HuH-7 (cell line): ENCODE measurements at regions not wholly inside any gene's neighbourhood (a gene's known extent, or its start where the extent isn't known, plus 50 kb on each side); places are given as distances from the start of the nearest gene placed in this dataset.

Source experiments
- DNase-seq: peaks from one replicate; pipeline ENCODE4 v3.0.0; 2011; ENCODE audit warnings: low spot score

DNA sequence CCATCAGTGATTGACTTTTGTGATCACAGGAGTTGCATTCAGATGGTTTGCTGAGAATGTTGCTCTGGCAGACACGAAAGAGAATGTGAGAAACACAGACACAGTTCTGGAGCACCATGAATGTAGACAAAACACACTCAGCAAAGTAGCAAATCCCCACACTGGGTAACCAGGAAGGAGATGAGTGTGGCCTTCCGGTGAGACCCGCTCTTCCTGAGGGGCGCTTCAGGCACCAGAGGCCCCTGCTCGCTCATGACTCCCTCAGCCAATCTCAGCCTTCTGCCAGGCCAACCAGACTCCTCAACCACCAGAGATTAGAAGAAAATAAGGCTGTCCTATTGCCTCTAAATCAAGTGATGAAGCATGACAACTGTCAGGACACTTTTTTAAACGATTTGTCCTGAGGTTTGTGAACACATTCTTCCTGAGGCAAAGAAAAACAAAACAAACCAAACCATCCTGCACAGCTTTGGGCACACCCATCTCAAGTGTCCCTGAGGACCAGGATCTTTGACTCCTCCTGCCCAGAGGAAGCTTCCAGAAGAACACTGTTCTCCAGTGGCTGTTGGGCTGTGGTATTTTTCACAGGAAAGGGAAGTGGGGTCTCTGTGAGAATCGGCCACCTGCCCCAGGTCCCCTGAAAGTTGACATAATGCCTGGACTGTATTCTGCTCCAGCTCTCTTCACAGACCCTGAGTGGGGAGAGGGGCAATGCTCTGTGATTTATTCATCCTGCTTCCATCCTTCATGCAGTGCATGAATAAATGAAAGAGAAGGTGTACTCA, 152.8 kb downstream of the BCL11A start:
- no peak for DNase-seq

DNA sequence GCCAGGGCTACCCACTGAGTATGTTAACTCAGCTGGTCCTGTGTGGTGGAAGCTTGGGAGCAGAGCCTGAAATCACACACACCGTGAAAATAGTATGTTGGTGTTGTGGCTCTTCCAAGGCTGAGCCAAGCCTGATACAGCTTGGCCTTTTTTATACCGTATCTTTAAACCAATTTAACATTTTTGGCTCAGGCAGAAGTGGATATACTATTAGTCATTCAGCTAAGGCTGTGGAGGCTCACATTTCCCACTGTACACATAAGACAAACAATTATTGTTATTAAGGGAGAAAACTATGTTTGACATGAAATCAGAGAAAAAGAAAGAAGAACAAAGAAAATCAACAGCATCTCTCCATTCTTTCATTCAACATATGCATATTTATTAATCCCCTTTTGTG, 159.0 kb downstream of the BCL11A start:
- no peak for DNase-seq

DNA sequence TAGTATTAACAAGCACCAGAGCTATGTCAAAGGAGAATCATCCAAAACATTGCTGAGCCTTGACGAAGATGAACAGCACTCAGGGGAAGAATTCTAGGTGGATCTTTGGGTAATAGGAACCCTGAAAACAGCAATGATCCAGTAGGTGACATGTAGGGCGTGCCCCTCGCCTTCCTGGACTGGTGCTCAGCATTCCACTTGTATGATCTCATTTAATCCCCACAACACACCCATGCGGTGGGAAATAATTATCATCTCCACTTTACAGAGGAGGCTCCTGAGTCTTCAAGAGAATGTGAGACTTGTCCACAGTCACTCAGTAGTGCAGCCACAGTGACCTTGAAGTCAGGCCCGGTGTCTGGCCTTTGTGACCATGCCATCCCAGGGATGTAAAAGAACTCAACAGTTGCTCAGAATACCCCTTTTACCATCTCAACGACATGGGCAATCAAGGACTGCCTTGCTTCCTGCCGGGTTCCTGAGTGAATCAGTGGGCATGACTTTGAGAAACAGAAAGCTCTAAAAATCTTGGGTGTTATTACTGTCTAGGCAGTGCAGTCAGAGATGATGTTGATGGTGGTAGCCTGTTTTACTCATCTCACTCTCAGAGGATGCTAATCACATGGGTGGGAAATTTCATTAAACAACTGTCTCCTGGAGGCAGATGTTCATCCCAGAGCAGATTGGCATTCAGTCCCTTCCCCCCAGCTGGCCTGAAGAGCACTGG, 161.6 kb downstream of the BCL11A start:
- no peak for DNase-seq

DNA sequence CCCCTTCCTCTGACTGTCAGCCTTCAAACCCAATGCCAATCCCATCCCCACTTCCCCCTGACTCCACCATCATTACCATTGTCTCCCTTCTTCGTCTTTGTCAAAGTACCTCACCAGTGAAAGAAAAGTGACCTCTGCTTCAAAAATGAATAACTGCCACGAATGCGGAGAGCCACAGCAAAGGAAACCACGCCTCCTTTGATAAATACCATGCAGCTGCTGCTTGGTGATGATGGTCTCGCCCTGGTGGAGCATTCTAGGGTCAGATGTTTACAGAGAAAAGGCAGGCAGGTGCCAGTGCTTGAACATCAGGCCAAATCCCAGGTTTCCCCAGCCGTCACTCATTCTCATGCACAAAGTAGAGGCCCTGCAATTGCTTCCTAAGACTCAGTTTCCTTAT, 162.2 kb downstream of the BCL11A start:
- DNase-seq, result no peak

GRCh38 chr2:60386436-60386835, 167.0 kb downstream of the BCL11A start:
- no peak for DNase-seq

DNA sequence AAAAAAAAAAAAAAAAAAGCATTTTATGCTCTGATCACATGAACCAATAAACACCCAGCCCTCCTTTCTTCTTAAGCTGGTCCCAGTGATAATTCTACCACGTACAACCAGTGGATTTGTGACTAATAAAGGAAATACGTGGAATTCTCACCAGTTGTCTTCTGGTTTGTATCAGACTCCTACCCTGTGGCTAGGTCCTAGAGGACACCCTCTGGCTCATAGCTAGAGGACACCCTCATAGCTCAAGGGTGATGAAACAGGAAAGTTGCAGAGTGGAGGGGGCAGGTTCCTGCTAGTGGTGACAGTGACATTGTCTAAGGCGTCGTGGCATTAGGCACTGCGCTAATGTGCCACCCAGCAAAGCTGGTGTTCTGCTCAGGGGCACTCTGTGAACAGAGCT, 167.8 kb downstream of the BCL11A start:
- DNase-seq, result no peak

DNA sequence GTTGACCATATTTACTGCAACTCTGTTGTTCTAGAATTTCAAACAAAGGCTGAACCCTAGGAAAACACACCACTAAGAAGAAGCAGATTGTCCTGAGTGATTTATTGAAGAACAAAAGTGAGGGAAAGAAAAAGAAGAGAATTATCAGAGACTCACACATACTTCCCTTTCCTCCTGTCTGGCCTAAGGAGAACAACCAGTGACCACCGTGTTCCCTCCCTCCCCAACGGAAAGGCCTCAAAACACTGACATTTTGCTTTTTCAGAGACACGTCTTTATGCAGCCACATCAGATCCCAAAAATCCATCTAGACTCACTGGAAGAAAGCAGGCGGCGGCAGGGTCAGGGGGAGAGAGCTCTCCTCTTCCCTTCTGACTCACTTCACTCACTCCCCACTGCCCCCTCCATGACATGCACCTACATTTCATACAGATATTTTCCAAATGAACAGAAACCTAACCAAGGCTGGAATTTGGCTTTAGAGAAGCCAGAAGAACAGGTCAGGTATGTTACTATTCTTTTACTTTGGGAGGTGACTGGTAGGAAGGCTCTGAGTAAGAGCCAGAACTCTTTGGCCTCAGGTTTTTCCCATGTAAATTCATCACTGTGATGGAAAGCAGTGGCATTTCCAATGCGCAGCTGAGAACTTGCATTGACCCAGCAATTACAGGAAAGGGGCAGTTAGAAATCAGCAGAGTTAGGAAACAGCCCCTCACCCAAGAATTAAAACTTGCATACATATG, 169.9 kb downstream of the BCL11A start:
- DNase-seq, result no peak

DNA sequence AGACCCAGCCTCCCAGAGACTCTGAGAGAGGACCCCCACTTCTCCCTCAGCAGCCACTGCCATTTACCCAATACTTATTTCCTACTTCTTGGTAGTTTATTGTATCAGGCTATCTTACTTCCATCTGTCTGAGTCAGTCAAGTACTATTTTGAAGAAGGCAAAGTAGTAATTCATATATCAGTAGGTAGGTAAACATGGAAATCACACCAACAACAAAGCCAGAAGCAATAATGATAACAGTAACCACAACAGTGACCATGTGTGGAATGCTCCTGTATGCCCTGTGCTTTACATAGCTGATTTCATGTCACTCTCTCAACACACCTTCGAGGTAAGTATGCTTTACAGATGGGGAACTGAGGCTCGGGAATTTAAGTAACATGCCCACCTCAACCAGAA, 173.0 kb downstream of the BCL11A start:
- DNase-seq, result no peak

DNA sequence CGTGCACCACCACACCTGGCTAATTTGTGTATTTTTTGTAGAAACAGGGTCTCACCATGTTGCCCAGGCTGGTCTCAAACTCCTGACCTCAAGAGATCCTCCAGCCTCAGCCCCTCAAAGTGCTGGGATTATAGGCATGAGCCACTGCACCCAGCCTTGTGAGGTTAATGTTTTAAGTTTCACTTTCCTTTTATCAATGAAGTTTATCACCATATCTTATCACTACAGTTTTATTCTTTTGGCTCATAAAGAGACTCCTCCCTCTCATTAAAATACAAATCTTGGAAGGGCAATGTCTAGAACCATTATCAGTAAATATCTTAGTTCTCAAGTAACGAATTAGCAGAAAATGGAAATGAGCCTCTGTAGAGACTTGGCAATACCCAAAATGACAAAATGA, 173.8 kb downstream of the BCL11A start:
- no peak for DNase-seq

GRCh38 chr2:60379216-60379615, 174.2 kb downstream of the BCL11A start:
- no peak for DNase-seq

- DNase-seq, result no peak
Measured at GRCh38 chr2:60377825-60378224, 175.6 kb downstream of the BCL11A start.

GRCh38 chr2:60376252-60376651, 177.2 kb downstream of the BCL11A start:
- no peak for DNase-seq

DNA sequence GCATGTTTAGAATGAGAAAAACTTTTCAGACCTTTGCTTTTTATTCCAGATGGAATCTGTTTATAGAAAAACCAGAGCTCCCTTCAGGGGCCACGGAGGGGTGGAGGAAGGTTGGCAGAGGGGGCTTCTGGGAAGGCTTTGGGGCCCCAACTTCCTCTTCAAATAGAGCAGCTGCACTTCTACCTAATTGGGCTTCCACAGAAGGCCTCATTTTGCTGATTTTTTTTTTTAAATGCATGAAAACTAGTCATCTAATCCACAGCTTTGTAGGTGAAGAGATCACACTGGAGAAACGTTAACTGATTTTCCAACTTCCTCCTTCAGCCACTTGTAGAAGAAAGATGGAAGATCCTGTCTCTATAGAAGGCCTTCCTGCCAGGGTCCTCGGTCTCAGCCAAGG, 181.8 kb downstream of the BCL11A start:
- no peak for DNase-seq

- DNase-seq, result no peak
Measured at GRCh38 chr2:60371219-60371618, 182.2 kb downstream of the BCL11A start.

DNA sequence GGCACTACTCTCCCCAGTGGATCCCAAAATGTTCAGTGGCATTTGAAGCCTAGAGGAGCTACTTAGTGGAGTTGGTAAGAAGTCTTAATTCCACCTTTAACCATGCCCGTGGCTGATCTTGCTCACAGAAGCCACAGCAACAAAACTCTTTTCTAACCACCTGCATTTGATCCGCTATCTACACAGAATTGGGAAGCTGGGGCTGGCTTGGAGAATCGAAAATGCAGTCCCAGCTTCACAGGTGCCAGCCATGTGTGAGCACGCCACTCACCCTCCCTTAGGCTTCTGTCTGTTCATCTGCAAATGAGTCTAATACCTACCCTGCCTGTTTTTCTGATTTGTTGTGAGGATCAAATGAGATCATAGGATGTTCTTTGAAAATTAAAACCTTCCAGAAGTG, 182.6 kb downstream of the BCL11A start:
- no peak for DNase-seq

DNA sequence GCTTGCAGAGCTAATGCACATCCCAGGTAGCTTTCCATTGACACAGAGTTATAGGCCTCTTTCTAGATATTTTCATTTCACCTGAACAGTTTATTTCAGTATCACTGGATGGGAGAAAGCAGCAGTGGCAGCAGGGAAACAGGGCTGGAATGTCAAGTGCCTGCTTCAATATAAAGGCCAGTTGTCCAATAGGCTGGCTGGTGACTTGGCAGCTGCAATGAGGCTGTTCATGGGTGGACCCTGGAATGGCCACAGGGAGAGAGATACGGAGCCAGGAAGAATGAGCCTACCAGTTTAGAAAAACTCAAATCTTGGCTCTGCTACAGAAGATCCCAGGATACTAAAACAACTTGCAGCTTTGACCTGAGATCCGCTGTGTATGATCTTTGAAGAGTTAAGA, 185.0 kb downstream of the BCL11A start:
- DNase-seq, result no peak

DNA sequence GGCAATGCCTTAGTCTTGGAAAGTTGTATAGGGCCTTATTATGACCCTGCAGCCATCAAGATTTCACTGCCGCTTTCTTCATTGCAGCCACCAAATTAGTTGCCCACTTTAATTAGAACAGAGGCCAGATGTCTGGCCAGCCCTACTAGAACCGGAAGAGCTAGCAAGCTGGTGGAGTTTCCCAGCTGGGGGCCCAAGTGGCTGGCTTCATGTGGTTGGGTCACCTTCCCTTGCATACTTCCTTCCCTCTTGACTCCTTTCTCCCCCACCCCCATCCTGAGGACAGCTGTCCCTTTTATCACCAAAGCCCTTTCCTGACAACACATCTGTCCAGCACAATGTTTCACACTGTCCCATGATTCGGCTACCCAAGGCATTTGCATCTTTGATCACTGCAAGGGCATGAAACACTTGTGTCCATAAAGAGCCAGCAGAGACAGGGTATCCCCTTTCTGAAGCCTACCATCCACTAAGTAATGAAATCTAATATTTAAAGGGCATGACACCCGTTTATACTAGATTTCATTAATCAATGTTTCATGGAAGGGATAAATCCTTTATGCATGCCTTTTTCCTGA, 187.2 kb downstream of the BCL11A start:
- DNase-seq, result no peak

DNA sequence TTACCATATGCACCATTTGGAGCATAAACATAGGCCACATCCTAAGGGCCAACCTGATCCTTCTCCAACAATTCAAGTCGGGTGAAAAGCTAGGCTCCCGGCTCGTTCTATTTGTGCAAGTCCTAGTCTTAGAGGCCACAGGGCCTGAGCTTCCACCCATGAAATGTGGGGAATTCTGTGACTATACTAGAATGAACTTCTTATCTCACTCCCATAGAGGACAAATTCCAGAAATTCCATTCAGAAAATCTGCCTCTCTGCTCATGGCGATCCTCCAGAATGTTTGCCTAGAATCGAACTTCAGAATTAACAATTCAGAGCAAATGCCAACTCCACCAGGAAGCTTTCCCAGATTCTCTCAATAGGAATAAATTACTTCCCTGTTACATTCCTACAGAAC, 187.9 kb downstream of the BCL11A start:
- peak; percentile 34 for DNase-seq

GRCh38 chr2:60364491-60364890, 189.0 kb downstream of the BCL11A start:
- no peak for DNase-seq

GRCh38 chr2:60361498-60361897, 192.0 kb downstream of the BCL11A start:
- DNase-seq, result no peak

DNA sequence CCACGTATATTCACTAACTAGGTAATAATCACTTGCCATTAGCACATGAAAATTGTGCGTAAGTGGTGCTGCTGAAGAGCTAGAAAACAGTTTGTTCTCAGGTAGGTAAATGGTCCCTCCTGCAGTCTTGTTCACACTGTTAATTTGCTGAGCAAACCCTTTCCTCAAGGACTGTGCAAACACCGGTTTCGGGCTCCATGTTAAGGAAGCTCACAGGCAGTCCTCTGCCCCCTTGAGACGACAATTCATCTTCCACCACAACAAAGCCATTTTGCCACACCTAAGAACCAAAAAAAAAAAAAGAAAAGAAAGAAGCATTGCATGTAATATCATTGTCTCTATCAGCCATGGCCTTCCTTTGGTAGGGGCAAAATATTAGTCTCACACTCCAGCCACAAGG, 193.9 kb downstream of the BCL11A start:
- no peak for DNase-seq

GRCh38 chr2:60358476-60358875, 195.0 kb downstream of the BCL11A start:
- no peak for DNase-seq

DNA sequence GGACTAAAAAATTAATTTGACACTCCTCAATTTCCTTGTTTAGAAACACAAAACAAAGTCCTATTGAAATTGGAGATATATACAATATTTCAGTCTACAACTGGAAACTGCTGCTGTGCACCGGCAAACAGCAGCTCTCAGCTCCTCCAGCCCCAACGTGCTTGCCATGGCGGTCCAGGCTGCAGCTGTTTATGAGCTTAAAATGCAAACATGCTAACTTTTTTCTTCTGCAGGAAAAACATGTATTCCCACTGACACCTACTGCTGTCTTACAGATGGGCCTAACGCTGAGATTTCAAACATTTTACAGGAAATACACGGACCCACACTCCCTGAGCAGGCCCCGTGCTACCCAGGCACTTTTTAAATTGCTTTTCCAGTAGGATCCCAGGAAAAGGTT, 195.5 kb downstream of the BCL11A start:
- no peak for DNase-seq
